ENCODE measurements at regions not wholly inside any gene's neighbourhood (a gene's known extent, or its start where the extent isn't known, plus 50 kb on each side); places are given as distances from the start of the nearest gene placed in this dataset.

DNA sequence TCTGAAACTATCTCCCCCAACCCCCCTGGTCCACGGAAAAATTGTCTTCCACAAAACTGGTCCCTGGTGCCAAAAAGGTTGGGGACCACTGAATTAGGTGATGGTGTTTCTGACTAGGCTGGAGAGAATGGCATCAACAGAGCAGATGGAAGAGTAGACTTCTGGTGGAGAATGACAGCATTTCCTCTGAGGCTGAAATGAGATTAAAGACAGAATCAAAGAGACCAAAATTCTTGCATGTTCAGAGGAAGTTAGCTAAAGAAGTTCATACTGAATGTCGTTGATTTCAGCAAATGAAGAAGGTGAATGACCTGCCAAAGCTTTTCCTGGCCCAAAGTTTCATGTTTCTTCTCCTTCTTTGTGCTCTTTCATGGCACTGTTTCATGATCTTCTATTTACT is 188.2 kb upstream of the RUNX1 start:
- DNase-seq: no peak

DNA sequence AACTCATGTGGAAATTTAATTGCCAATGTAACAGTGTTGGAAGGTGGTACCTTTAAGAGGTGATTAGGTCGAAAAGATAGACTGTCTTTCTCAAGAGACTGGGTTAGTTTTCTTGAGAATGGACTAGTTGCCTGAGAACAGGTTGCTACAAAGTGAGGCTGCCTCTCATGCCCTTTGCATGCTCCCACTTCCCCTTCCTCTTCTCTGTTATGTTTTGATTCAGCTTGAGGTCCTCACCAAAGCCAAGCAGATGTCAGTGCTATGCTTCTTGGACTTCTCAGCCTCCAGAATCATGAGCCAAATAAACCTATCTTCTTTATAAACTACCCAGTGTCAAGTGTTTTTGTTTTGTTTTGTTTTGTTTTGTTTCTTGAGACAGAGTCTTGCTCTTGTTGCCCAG is 187.0 kb upstream of the RUNX1 start:
- no peak for DNase-seq

DNA sequence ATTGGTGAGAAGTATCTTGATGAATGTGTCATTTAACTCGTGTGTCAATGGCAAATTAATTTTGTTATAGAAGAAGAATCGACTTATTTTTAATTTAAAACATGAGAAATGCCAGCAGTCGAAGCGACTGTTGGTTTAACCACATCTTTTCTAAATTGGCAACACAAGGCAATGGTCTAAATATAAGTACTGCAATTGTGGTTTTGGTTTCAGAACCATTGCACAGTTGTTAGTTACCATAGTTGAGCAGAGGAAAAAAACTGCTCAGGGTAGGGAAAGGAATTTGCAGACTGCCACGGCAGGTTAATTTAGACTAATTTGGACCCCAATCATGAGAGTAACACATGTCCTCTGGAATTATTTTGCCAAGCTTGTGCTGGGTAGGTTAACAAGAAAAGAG is 185.6 kb upstream of the RUNX1 start:
- DNase-seq: no peak

DNA sequence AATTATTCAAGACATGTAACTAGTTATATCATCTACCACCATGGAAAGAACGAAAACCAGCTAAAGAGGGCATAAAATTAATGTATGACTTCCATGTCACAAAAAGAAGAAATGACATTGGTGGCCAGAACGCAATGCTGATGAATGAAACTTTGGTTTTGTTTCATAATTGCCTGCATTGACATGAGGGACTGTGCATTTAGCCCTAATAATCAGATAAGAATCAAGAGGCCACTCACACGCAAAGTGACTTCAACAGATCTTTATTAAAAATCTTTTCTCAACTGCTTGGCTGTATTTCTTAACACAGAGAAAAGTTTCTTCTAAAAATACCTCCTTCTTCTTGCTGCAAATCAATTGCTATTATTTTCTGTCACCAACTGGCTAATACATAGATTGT is 184.7 kb upstream of the RUNX1 start:
- DNase-seq: no peak

DNA sequence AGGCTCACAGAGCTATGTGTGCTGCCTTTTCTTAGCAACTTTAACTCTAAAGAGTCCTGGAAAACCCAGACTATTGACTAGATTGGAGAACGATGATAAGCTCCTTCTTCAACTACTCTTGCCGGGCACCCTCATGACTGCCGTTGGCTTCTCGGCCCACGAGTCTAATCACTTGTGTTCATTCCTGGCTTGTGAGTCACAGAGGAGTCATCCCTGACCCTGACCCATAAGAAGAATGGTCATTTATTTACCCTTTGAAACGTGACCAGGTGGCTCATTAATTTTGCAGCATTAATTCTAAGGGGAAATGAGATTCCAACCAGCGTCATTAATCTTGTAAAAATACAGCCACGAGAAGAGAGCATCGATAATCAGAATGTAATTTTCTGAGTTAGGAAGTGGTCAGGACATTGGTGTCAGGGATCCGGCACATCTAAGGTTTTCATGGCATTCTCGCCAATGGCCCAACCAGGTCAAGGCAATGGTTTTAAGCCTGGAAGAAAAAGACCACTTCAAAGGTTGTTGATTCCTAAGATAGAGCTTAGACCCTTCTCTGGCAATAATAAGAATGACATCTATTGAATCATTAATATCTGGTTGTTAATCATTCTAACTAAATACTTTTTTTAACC is 183.6 kb upstream of the RUNX1 start:
- DNase-seq: peak; percentile 21

DNA sequence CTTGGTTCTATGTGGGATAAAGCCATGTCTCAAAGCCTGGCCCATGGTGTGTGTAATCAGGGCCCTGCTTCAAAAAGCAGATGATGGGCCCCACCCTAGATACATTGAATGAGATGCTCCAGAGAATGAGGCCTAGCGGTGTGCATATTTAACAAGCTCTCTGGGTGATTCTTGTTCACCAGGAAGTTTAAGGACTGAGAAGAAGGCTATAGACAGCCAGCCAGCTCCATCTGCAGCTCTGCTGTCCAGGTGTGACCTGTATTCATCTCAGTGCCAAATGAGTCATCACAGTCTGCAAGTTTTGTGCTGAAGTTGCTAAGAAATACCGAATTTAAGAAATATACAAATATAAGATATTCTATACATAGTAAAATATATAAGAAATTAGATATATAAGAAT is 182.0 kb upstream of the RUNX1 start:
- no peak for DNase-seq

DNA sequence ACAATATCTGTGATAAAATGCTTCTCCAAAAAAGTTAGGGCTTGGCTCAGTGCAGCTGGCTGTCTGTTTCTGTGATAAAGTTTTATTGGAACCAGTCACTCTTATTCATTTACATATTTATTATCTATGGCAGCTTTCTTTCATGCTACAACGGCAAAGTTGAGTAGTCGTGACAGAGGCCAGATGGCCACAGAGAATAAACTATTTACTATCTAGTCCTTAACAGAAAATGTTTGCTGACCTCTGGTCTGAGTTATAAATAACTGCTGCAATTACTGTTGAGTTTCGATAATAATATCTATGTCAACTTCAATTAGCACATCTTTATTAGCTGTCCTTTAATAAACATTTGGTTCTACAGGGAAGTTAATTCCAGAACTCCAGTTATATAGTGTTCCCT is 180.2 kb upstream of the RUNX1 start:
- no peak for DNase-seq

DNA sequence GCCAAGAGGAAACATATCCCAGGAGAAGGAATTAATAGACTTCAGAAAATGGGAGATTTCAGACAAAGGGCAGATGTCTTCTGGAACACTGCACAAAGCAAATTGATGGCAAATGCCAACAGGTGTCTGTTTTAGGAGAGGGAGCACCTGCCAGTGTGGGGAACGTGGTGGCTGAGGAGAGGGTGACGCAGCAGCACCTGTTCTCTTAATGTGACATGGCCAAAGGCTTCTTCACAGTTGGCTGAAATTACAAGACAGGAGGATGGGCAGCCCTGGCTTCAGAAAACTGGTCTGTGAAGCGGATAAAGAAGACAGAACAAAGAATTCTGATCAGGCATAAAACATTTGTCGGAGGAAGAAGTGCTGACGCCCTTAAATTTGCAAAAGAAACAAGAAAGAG is 178.7 kb upstream of the RUNX1 start:
- no peak for DNase-seq

DNA sequence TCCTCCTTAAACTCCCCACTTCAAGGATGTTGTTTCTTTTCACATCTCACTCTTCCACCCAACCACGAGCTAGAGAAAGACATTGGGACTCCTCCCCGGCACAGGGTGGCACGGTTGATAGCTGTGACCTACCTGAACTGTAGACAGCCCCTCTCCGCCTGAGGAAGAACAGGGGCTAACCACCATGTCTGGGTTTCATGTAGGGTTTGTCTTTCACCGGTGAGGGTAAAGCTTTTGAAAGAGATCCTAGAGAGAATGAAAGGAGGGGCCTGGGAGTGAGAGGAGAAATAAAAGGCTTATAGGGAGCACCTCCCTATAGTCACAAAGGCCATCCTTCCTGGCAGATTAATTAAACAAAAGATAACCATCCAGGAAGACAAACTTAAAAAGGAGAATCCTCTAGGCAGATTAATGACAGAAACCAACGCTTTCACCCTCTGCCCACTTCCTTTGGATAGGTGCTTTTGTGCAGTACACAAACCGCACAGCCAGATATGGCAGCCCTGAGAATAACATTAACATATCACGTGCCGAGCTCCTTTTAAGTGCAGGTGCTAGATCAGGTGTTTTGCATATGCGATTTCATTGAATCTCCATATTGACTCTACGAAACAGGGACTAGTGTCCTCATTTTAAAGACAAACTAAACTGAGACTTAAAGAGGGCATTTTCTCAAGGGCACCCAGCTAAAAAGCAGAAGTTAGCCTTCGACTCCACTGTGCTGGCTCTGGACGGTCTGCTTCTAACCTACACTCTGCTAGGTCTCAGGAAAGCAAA is 178.1 kb upstream of the RUNX1 start:
- no peak for DNase-seq

DNA sequence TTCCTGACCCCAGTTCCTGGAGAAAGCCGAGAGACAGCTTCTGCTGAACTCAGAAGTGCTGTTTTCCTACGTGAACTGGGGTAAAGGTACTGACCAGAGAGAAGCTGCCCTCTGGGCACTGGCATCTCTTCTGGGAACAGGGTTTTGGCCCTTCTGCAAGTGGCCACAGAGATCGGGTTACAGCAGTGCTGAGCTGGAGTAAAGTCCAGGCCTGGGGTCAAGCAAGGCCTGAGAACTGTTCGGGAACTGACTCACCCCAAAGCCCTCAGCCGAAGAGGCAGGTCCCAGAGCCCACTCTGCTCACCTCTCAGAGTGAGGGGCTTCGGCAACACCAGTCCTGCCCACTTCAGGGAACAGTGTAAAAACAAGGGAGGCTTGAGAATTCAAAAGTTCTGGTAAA is 177.2 kb upstream of the RUNX1 start:
- no peak for DNase-seq

DNA sequence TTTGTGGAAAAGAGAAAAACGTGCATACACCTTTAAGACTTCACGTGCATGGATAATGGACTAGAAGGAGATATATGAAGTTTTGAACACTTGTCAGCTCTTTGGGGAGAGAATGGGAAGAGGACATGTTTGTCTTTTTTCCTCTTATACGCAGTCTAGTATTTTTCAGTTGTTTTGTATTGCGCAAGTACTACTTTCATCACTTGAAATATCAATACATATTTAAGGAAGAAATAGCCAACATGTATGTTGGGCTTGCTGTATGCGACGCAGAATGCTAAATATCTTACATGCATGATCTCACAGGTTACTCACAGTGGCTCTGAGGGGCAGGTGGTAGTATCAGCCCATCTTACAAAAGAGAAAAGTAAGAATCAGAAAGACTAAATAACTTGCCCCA is 176.5 kb upstream of the RUNX1 start:
- no peak for DNase-seq

DNA sequence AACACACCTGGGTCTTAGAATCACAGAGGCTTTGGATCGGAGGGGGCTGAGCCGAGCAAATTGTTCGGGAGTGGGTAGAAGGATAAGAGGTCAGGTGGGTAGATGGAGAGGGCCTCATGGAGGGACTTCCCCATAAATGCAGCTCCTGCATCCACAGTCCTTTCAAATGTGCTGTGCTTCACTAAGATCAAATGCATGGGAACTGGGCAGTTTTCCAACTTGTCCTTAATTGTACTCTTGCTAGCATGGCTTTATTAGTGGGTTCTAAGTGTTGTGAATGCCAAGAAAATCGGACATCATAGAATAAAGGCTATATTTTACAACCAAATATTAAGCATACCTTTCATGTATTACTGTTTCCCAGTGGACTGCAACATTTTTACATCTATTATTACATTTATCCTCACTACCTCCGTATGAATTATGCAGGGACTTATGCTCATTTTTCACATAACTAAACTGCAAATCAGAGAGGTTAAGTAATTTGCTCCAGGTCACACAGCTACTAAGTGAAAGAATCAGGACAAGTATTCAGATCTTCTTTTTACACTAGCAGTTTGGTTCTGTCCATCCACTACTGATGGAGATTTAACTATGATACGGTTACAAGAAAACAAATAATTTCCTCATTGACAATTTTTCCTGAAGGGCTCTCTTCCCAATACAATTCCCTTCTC is 174.5 kb upstream of the RUNX1 start:
- DNase-seq: peak; percentile 13

DNA sequence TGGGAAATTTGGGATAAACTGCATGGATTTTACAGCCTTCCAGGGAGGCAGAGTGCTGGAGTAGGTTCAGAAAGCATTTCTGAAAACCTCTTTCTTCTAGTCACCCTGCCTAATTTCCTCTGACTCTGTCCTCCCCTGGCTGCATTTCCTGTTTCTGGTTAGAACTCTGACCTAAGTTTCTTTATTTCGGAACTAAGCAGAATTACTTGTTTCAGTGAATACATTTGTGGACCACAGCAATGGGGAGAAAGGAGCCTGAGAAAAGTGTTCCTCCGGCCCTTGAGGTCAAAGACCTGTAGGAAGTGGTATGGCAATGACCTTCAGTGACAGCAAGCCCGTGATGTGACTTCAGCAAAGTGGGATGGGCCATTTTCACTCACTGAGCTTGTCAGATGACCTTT is 173.4 kb upstream of the RUNX1 start:
- no peak for DNase-seq

DNA sequence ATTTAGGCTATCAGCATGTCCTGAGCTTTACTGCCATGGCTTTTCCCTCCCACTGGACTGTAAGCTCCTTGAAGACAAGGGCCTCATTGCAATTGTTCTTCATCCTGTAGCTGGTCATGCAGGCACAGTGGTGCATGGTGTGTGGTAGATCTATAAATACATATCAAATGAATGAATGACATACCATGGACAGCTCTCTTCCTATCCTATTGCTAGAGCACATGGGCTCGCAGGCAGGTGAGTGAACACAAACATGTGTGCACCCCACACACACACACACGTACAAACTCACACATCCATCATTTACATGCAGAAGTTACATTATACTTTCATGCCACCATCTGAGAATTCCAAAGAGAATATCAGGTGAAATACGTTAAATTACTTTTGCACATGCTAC is 172.9 kb upstream of the RUNX1 start:
- no peak for DNase-seq

DNA sequence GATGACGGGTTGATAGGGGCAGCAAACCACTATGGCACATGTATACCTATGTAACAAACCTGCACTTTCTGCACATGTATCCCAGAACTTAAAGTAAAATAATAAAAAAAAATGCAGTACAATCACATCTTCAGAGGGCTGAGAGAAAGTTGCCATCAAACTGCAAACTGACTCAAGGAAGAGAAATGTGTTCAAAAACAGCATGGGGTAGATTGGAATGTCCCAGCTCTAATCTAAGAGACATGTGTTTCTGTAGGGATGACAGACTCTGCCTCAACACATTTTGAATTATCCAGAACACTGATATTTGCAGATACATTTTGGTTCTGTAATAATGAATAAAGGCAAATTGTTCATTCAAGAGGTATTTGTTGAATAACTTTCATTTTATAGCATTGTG is 171.2 kb upstream of the RUNX1 start:
- DNase-seq: peak; percentile 87

DNA sequence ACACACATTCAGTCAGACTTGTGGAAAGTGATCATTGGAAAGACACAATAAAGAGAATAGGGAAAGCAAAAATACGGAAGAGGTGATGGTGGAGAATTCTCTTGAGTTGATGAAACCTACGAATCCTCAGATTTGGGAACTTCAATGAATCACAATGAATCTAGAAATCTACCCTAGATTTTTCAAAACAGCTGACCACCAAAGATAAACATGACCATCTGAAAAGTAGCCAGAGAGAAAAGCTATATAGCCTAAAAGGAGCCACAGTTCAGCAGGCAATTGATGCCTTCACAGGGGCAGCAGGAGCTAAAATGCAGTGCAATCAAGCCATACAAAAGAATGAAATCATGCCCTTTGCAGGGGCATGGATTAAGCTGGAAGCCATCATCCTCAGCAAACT is 170.6 kb upstream of the RUNX1 start:
- no peak for DNase-seq

DNA sequence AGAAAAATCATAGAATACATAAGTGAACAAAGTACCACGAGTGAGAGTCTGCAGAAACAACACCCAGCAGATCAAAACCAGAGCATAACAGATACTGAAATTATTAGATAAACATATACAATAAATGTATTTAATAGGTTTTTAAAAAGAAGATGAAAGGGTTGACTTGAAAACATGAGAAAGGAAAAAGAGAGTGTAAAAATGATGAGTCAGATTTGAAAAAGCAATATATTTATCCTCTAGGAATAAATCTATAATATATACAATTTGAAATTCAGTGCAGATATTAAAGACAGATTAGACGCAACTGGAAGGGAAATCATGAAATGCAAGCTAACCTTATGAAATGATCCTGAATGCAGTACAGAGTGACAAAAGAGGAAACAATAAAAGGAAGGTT is 170.2 kb upstream of the RUNX1 start:
- no peak for DNase-seq

DNA sequence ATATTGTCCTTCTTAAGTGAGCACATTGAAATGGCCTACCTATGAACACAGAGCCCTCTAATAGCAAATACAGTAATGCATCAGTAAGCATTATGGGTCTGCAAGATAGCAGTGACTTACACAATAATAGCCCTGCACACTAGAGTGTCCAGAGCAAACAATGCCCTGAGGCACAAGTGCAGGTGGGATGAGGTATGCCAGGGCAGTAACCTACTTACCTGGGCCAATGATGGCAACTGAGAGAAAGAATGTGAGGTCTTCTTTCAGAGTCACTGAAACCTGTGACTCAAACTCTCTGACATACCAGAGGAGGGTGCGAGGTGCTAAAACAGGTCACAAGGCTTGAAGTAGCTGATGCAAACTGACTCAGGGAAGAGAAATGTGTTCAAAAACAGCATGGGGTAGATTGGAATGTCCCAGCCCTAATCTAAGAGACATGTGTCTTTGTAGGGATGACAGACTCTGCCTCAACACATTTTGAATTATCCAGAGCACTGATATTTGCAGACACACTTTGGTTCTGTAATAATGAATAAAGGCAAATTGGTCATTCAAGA is 168.5 kb upstream of the RUNX1 start:
- DNase-seq: peak; percentile 97

DNA sequence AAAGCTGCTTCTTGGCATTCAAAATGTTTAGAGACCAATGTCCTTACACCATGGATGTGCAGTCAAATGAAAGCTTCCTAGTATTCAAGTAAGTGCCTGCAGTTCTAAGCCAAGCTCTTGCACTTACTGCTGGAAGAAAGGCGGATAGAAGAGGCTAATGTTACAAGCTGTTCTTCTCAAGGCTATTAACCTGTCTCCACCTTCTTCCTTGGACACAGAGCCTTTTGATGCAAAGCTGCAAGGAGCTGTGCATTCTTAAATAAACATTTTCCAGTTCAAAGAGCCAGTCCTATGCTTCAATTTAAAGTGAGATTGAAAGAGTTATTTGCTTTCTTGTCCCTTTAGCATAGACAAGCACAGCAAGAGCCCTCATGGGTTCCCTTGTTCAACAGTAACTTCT is 167.9 kb upstream of the RUNX1 start:
- no peak for DNase-seq

DNA sequence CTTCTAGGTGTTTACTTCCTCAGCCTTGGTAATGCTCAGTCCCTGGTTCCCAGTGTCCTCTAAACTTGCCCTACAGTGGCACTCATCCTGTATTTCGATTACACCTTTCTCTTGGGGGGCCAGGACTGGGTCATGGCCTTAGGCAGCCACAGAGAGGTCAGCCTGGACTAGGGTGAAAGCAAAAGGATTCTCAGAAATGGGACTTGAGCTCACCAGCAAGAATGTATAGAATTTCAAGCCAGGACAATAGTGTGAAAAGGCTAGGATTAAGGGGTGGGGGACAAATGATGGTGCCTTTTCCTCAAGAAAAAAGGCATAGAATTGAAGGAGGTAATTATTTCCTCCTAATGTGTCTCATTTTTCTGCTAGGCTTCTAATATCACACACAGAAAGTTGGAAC is 166.8 kb upstream of the RUNX1 start:
- no peak for DNase-seq

DNA sequence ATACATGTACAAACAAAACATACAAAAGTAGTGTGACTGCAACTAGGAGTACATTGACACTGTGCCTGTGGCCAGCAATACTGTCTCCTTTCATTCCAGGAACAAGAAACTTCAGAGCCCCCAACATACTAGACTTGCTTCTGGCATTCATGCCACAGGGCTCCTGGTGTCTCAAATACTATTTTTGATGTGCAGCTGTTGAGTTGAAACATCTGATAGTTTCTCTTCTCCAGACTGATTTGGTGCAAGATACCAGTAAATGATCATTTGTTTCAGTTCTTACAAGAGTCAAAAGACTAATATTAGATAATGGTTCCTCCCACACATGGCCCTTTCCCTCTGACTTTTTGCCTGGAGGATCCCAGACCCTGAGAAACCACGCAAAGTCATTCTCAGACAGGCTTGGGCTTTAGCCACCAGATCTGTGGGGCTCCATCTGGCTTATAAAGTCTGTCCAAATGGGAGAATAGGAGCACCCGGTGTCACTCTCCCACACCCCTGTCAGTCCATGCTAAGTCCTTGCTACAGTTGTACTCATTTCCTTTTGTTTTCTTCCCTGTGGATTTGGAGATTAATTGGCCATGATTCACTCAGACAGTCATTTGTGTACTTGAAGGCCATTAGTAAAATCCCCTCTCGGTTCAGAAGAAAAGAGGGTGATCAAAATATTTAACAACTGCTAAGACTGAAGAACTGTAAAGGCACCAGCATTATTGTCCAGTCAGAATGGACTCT is 163.5 kb upstream of the RUNX1 start:
- DNase-seq: peak; percentile 80

DNA sequence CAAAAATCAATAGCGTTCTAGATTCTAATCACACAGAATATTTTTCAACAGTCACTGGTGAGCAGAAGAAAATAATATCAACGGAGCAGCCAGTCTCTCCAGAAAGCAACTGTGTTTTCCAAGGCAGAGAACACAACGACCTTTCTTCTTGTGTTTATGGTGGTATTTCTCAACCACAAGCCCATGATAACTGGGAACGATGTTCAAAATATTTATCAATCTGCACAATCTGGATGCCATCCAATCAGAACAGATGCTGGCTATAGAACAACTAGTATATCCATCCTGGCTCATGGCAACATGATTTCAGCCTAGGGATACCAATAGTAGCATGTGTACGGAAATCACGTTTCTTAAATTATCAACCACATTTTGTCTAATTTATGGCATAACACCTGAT is 162.7 kb upstream of the RUNX1 start:
- no peak for DNase-seq

DNA sequence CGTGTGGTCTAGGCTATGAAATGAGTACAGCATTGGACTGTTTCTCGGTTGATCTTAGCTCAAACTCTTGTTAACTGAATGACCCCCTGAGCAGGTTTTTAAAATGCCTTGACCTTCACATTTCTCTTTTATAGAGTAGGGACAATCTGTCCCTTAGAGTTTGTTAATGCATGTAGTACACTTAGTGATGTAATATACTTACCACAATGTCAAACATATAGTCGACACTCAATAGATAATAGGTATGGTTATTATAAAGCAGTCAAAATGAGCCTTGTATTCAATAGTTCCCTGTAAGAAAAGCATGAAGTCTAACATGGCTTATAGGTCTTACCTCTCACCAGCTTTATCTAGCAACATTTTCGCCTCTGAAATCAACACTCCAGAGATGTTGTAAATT is 161.0 kb upstream of the RUNX1 start:
- no peak for DNase-seq
